Astrocyte (in vitro differentiated cells and primary cell): ENCODE measurements at regions not wholly inside any gene's neighbourhood (a gene's known extent, or its start where the extent isn't known, plus 50 kb on each side); places are given as distances from the start of the nearest gene placed in this dataset.

Experiments
- DNase-seq: peaks from one replicate; pipeline ENCODE4 v3.0.0-alpha.2; 2010; ENCODE audit warnings: low read depth
- FAIRE-seq: peaks from 2 replicates; lab custom pipeline; 2011; peaks lifted over from hg19 to GRCh38; lab: Jason Lieb, UNC
- H2AFZ ChIP-seq: 2 replicates; pipeline ENCODE4 v1.6.0; 2012; ENCODE audit warnings: low read depth, low read length, inconsistent platforms
- H3K27ac ChIP-seq: 2 replicates; pipeline ENCODE4 v1.5.1; 2011; ENCODE audit warnings: low read depth, low read length, inconsistent platforms
- H3K27me3 ChIP-seq: 2 replicates; pipeline ENCODE4 v1.6.0; 2011; ENCODE audit warnings: low read length, inconsistent platforms; ENCODE audit not compliant: insufficient read depth
- H3K36me3 ChIP-seq: 2 replicates; pipeline ENCODE4 v1.5.1; 2011; ENCODE audit warnings: low read length, inconsistent platforms; ENCODE audit not compliant: insufficient read depth
- H3K4me1 ChIP-seq: 2 replicates; pipeline ENCODE4 v1.5.1; 2011; ENCODE audit warnings: low read length, inconsistent platforms; ENCODE audit not compliant: insufficient read depth
- H3K4me2 ChIP-seq: 2 replicates; pipeline ENCODE4 v1.6.0; 2012; ENCODE audit warnings: low read length, inconsistent platforms
- H3K4me3 ChIP-seq: 2 replicates; pipeline ENCODE4 v1.5.1; 2011; ENCODE audit warnings: low read depth, mild to moderate bottlenecking, low read length, inconsistent platforms; ENCODE audit not compliant: insufficient read depth
- H3K79me2 ChIP-seq: 2 replicates; pipeline ENCODE4 v1.6.0; 2012; ENCODE audit warnings: mild to moderate bottlenecking, low read length, inconsistent platforms; ENCODE audit not compliant: insufficient read depth
- H3K9ac ChIP-seq: 2 replicates; pipeline ENCODE4 v1.6.0; 2012; ENCODE audit warnings: mild to moderate bottlenecking, low read length, inconsistent platforms
- H3K9me3 ChIP-seq: 2 replicates; pipeline ENCODE4 v1.5.1; 2012; ENCODE audit warnings: low read depth, mild to moderate bottlenecking, low read length, inconsistent platforms; ENCODE audit not compliant: insufficient read depth
- H4K20me1 ChIP-seq: 2 replicates; pipeline ENCODE4 v1.6.0; 2012; ENCODE audit warnings: low read length, inconsistent platforms; ENCODE audit not compliant: insufficient read depth
- H3K27ac Mint-ChIP-seq: one replicate; pipeline ENCODE4 v1.8.0; 2021; ENCODE audit warnings: mild to moderate bottlenecking, mixed read lengths; ENCODE audit not compliant: unreplicated experiment
- H3K27me3 Mint-ChIP-seq: one replicate; pipeline ENCODE4 v1.8.0; 2021; ENCODE audit warnings: low read depth, mixed read lengths; ENCODE audit not compliant: unreplicated experiment
- H3K36me3 Mint-ChIP-seq: one replicate; pipeline ENCODE4 v1.8.0; 2021; ENCODE audit warnings: low read depth, mixed read lengths; ENCODE audit not compliant: unreplicated experiment
- H3K4me1 Mint-ChIP-seq: one replicate; pipeline ENCODE4 v1.8.0; 2021; ENCODE audit warnings: low read depth, mixed read lengths; ENCODE audit not compliant: unreplicated experiment
- H3K4me3 Mint-ChIP-seq: one replicate; pipeline ENCODE4 v1.8.0; 2021; ENCODE audit warnings: mild to moderate bottlenecking, moderate library complexity, mixed read lengths; ENCODE audit not compliant: unreplicated experiment
- H3K9me3 Mint-ChIP-seq: one replicate; pipeline ENCODE4 v1.8.0; 2021; ENCODE audit warnings: mild to moderate bottlenecking, mixed read lengths; ENCODE audit not compliant: unreplicated experiment
- EZH2 ChIP-seq: IDR thresholded peaks from 2 replicates; pipeline ENCODE4 v1.6.1; 2012; ENCODE audit warnings: mild to moderate bottlenecking, low read length, inconsistent platforms; ENCODE audit not compliant: insufficient read depth
- TF ChIP-seq, protein P1 (sequence below): IDR thresholded peaks from 2 replicates; pipeline ENCODE4 v1.5.1; 2011; ENCODE audit warnings: low read depth, mild to moderate bottlenecking, inconsistent platforms, low read length, moderate library complexity; ENCODE audit not compliant: insufficient read depth

DNA sequence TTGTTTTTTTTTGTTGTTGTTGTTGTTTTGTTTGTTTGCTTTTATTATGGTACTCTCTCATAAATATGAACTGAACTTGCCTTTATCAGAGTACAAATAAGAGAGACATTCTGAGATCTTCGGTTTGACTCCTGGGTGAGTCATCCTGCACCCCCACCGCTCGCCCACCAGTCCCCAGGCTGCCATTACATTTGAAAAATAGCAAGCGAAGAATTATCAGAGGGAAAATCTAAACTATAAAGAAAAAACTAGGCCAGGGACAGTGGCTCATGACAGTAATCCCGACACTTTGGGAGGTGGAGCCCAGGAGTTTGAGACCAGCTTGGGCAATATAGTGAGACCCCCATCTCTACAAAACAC is 122.1 kb upstream of the MAP3K1 start:
- H3K27me3 Mint-ChIP-seq = peaks cover 12% of the 10 kb centered on the region
- peaks cover 6% of the 10 kb centered on the region for H3K4me1 Mint-ChIP-seq
- H3K4me1 ChIP-seq = no peaks in the 10 kb centered on the region
- DNase-seq (no peak), FAIRE-seq (no peak)
- H3K9ac ChIP-seq = no peak overlapping the region
- no peaks in the 10 kb centered on the region for H3K9me3 Mint-ChIP-seq
- H3K4me2 ChIP-seq = no peak overlapping the region
- no peaks in the 10 kb centered on the region for H3K36me3 ChIP-seq
- H2AFZ ChIP-seq = no peak overlapping the region
- no peak overlapping the region for H3K4me3 Mint-ChIP-seq
- no peak overlapping the region for H3K27ac Mint-ChIP-seq
- H3K36me3 Mint-ChIP-seq = no peaks in the 10 kb centered on the region
- H3K27me3 ChIP-seq = no peaks in the 10 kb centered on the region
- TF ChIP-seq, protein P1, sequence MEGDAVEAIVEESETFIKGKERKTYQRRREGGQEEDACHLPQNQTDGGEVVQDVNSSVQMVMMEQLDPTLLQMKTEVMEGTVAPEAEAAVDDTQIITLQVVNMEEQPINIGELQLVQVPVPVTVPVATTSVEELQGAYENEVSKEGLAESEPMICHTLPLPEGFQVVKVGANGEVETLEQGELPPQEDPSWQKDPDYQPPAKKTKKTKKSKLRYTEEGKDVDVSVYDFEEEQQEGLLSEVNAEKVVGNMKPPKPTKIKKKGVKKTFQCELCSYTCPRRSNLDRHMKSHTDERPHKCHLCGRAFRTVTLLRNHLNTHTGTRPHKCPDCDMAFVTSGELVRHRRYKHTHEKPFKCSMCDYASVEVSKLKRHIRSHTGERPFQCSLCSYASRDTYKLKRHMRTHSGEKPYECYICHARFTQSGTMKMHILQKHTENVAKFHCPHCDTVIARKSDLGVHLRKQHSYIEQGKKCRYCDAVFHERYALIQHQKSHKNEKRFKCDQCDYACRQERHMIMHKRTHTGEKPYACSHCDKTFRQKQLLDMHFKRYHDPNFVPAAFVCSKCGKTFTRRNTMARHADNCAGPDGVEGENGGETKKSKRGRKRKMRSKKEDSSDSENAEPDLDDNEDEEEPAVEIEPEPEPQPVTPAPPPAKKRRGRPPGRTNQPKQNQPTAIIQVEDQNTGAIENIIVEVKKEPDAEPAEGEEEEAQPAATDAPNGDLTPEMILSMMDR = no peak
- no peak for TF ChIP-seq EZH2
- H3K4me3 ChIP-seq = no peak overlapping the region
- H4K20me1 ChIP-seq = no peaks in the 10 kb centered on the region
- no peaks in the 10 kb centered on the region for H3K9me3 ChIP-seq
- no peak overlapping the region for H3K27ac ChIP-seq
- H3K79me2 ChIP-seq = no peaks in the 10 kb centered on the region

DNA sequence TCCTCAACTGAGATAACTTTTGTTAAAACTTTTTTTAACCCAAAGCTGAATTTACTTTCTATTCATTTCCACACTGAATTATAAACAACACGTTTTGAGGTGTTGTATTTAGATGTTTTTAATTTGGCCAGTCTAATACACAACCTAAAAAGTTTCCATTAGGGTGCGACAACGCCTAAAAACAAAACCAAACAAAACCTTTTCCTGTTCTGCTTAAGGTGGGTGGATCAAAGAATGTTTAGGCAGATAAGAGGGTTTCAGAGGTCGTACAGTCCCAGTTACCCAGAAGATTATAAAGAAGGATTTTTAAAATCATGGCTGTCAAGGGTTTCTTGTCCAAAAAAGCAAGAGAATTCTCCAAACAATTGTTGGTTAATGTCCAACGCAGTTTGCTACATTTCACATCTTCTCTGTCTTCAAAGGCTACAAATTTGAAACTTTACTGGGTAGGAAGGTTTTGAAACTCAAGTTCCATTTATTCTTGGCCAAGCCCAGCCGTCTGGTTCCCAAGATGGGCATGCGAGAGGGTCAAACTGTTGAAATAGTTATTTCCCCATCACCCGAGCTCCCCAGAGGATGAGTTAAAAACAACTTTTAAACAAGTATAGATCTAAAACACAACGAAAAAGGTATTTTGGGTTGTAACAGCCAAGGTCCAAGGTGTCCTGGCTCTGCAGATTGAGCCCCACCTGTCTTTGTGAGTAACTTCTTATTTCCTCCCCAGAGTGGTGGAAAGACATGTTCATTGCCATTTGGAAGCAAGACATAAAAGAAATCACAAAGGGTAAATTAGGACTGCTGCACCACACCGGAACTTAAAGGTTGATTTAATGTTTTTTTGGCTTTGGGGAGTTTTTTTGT is 122.8 kb upstream of the MAP3K1 start:
- Mint-ChIP-seq H3K27ac (no peak overlapping the region), H3K9me3 (no peaks in the 10 kb centered on the region), H3K4me3 (no peak overlapping the region), H3K27me3 (peaks cover 16% of the 10 kb centered on the region), H3K36me3 (no peaks in the 10 kb centered on the region), H3K4me1 (peaks cover 6% of the 10 kb centered on the region)
- Histone ChIP-seq H3K36me3 (no peaks in the 10 kb centered on the region), H4K20me1 (no peaks in the 10 kb centered on the region), H3K27me3 (no peaks in the 10 kb centered on the region), H3K4me2 (no peak overlapping the region), H3K79me2 (no peaks in the 10 kb centered on the region), H3K4me1 (no peaks in the 10 kb centered on the region), H3K9me3 (no peaks in the 10 kb centered on the region), H3K27ac (no peak overlapping the region), H2AFZ (no peak overlapping the region), H3K4me3 (no peak overlapping the region), H3K9ac (no peak overlapping the region)
- no peak for FAIRE-seq
- no peak for TF ChIP-seq EZH2
- TF ChIP-seq, protein P1 = no peak
- no peak for DNase-seq

- no peak overlapping the region for H3K27ac Mint-ChIP-seq
- Histone ChIP-seq H3K36me3 (no peaks in the 10 kb centered on the region), H3K27ac (no peak overlapping the region), H4K20me1 (no peaks in the 10 kb centered on the region), H3K9me3 (no peaks in the 10 kb centered on the region), H3K27me3 (no peaks in the 10 kb centered on the region), H3K4me3 (no peak overlapping the region), H3K9ac (no peak overlapping the region), H3K79me2 (no peaks in the 10 kb centered on the region), H2AFZ (no peak overlapping the region), H3K4me2 (no peak overlapping the region), H3K4me1 (no peaks in the 10 kb centered on the region)
- H3K4me1 Mint-ChIP-seq = no peaks in the 10 kb centered on the region
- no peaks in the 10 kb centered on the region for H3K36me3 Mint-ChIP-seq
- no peak for TF ChIP-seq EZH2
- FAIRE-seq = no peak
- no peak for DNase-seq
- H3K27me3 Mint-ChIP-seq = peaks cover 19% of the 10 kb centered on the region
- no peaks in the 10 kb centered on the region for H3K9me3 Mint-ChIP-seq
- no peak overlapping the region for H3K4me3 Mint-ChIP-seq
Measured at GRCh38 chr5:56688402-56688801, 126.9 kb upstream of the MAP3K1 start.
